T-helper 2 cell treated with Interferon-gamma antibody and Interleukin-4, amounts not matched to agents 5 μg/mL and 100 μg/mL, for 36 hours (primary cell): ENCODE measurements at regions not wholly inside any gene's neighbourhood (a gene's known extent, or its start where the extent isn't known, plus 50 kb on each side); places are given as distances from the start of the nearest gene placed in this dataset.

Source experiments
- DNase-seq: peaks from one replicate; pipeline ENCODE4 v3.0.0; 2021; ENCODE audit warnings: low spot score
- H3K27ac Mint-ChIP-seq: one replicate; pipeline ENCODE4 v1.8.0; 2021; ENCODE audit warnings: mild to moderate bottlenecking, mixed read lengths
- H3K27me3 Mint-ChIP-seq: one replicate; pipeline ENCODE4 v1.8.0; 2021; ENCODE audit warnings: low read depth, mixed read lengths
- H3K36me3 Mint-ChIP-seq: one replicate; pipeline ENCODE4 v1.8.0; 2021; ENCODE audit warnings: low read depth, mixed read lengths
- H3K4me1 Mint-ChIP-seq: one replicate; pipeline ENCODE4 v1.8.0; 2021; ENCODE audit warnings: low read depth, mixed read lengths
- H3K4me3 Mint-ChIP-seq: one replicate; pipeline ENCODE4 v1.8.0; 2022; ENCODE audit warnings: mild to moderate bottlenecking, moderate library complexity, mixed read lengths
- H3K9me3 Mint-ChIP-seq: one replicate; pipeline ENCODE4 v1.8.0; 2021; ENCODE audit warnings: mixed read lengths

DNA sequence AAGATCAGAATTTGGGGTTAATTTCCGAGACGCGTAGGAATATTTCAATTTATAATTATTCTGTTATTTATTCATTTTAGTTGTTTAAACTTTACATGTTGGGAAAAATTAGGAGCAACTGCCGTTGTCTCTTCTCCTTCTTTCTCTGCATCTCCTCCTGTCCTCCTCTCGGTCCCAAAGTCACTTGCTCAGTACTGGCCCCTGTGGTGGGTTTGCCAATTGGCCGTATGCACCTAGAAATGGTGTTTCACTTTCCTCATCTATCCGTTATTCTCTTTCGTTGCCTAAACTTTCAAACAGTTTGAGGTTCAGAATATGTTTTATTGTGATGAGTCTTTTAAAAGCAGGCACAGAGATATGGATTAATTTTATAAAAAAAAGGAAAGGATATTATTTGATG, 517.9 kb downstream of the PLCL1 start:
- Mint-ChIP-seq H3K4me1 (peaks cover 16% of the 10 kb centered on the region), H3K9me3 (no peaks in the 10 kb centered on the region), H3K4me3 (no peak overlapping the region), H3K27ac (no peak overlapping the region), H3K36me3 (no peaks in the 10 kb centered on the region), H3K27me3 (peaks cover 52% of the 10 kb centered on the region)
- no peak for DNase-seq

DNA sequence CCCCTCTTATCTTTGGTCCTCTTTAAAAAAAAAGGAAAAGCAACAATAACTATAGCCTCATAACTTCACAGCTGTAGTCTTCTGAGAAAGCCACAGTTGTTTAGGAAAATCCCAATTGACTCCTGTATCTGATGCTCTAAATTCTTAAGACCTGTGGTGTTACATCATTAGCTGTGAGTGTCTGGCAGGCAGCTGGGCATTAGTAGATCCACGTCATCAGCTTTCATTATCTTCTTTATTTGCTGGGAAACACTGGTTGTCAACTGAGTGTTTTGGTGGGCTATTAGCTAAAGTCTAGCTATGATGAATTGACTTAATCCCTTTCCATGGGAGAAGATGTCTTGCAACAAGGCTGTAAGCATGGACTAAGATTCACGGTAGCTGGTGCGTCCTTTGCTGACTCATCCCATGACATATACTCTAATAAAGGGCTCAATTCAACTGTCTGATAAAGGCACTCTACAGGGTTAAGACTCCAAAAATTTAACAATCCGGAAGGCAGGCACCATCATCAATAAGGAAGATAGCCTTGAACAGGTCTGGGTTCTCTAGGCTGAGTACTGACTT, 517.2 kb downstream of the PLCL1 start:
- H3K27me3 Mint-ChIP-seq = peaks cover 58% of the 10 kb centered on the region
- no peak overlapping the region for H3K4me3 Mint-ChIP-seq
- no peak for DNase-seq
- no peaks in the 10 kb centered on the region for H3K36me3 Mint-ChIP-seq
- H3K4me1 Mint-ChIP-seq = peaks cover 13% of the 10 kb centered on the region
- H3K27ac Mint-ChIP-seq = no peak overlapping the region
- no peaks in the 10 kb centered on the region for H3K9me3 Mint-ChIP-seq

GRCh38 chr2:198316852-198317396, 512.5 kb downstream of the PLCL1 start:
- Mint-ChIP-seq H3K4me1 (peaks cover 2% of the 10 kb centered on the region), H3K27ac (no peak overlapping the region), H3K4me3 (no peak overlapping the region), H3K36me3 (no peaks in the 10 kb centered on the region), H3K27me3 (peaks cover 76% of the 10 kb centered on the region), H3K9me3 (no peaks in the 10 kb centered on the region)
- DNase-seq = no peak

- Mint-ChIP-seq H3K36me3 (no peaks in the 10 kb centered on the region), H3K4me3 (no peak overlapping the region), H3K4me1 (peaks cover 1% of the 10 kb centered on the region), H3K9me3 (no peaks in the 10 kb centered on the region), H3K27me3 (peaks cover 70% of the 10 kb centered on the region), H3K27ac (no peak overlapping the region)
- DNase-seq = no peak
Measured at GRCh38 chr2:198315791-198316630, 511.6 kb downstream of the PLCL1 start.

- Mint-ChIP-seq H3K9me3 (no peaks in the 10 kb centered on the region), H3K27me3 (peaks cover 60% of the 10 kb centered on the region), H3K4me3 (no peak overlapping the region), H3K27ac (no peak overlapping the region), H3K36me3 (no peaks in the 10 kb centered on the region), H3K4me1 (peaks cover 1% of the 10 kb centered on the region)
- no peak for DNase-seq
Measured at GRCh38 chr2:198314559-198315153, 510.3 kb downstream of the PLCL1 start.

DNA sequence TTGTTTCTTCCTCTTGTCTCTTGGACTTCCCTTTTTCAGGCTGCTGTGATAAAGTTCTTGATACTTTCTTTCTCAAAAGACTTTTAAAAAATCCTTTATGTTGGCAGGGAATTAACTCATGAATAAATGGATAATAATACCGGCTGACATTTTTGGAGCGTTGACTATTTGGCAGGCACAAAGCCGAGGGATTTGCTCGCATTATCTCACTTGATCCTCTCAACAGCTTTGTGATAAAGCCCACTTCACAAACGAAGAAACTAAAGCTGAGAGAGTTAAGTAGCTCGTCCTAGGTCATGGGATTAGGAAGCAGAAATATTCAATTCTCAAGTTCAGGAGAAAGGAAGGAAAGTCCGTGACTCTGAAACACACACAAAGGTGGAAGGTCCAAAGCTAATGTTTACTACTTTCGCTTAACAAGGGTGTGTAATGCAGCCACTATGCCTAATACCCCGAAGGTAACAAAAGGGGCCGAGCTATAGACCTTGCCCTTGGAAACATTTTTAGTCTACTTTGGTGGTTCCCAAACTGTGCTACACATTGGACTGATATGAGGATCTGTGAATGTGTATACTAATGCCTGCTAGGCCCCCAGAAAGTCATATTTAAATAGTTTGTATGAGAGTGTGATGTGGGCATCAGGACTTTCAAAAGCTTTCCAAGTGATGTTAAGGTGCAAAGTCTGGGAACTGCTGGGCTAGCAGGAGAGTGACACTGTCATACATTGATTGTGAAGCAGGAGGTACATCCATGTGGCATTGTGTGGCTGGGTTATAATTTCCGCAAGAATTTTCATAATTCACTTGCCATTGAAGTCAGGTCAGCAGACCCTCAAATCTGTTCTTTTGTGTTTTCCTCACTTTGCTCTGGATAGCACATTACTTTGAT, 508.4 kb downstream of the PLCL1 start:
- H3K27ac Mint-ChIP-seq = no peak overlapping the region
- DNase-seq = no peak
- no peaks in the 10 kb centered on the region for H3K36me3 Mint-ChIP-seq
- peaks cover 1% of the 10 kb centered on the region for H3K4me1 Mint-ChIP-seq
- H3K27me3 Mint-ChIP-seq = peaks cover 53% of the 10 kb centered on the region
- no peaks in the 10 kb centered on the region for H3K9me3 Mint-ChIP-seq
- no peak overlapping the region for H3K4me3 Mint-ChIP-seq

GRCh38 chr2:198311020-198311419, 506.6 kb downstream of the PLCL1 start:
- Mint-ChIP-seq H3K4me1 (peaks cover 1% of the 10 kb centered on the region), H3K9me3 (no peaks in the 10 kb centered on the region), H3K36me3 (no peaks in the 10 kb centered on the region), H3K4me3 (no peak overlapping the region), H3K27ac (no peak overlapping the region), H3K27me3 (peaks cover 46% of the 10 kb centered on the region)
- DNase-seq = no peak

DNA sequence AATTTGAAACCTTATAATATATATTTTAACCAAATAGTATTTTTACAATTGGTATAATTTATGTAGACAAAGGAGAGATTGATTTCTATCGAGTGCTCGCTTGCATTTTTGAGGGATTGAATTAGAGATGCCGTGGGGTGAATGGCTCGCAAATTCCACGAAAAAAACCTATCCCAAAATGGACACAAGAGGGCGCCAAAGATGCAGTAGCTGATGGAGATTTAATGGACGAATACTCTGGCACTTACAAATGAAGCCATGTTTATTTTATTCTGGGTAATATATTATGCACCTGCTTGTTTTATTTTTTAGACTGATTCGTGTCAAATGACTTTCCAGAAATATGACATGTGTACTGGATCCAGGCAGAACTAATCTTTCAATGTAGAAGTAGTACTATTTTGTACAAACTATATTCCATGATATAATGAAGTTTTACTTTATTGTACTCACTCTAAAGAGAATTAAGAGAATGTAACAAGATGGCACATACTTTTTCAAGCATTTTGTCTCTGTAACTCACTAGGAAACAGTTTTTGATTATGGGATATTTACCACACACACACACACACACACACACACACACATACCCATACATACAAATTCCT, 505.4 kb downstream of the PLCL1 start:
- peak; percentile 41 for DNase-seq
- Mint-ChIP-seq H3K9me3 (no peaks in the 10 kb centered on the region), H3K36me3 (no peaks in the 10 kb centered on the region), H3K27ac (no peak overlapping the region), H3K4me3 (no peak overlapping the region), H3K27me3 (peaks cover 36% of the 10 kb centered on the region), H3K4me1 (peaks cover 1% of the 10 kb centered on the region)

- H3K9me3 Mint-ChIP-seq = no peaks in the 10 kb centered on the region
- H3K4me1 Mint-ChIP-seq = no peaks in the 10 kb centered on the region
- no peak overlapping the region for H3K27ac Mint-ChIP-seq
- no peak for DNase-seq
- no peaks in the 10 kb centered on the region for H3K36me3 Mint-ChIP-seq
- no peak overlapping the region for H3K4me3 Mint-ChIP-seq
- H3K27me3 Mint-ChIP-seq = peaks cover 30% of the 10 kb centered on the region
Measured at GRCh38 chr2:198309081-198309480, 504.7 kb downstream of the PLCL1 start.

- Mint-ChIP-seq H3K27ac (no peak overlapping the region), H3K27me3 (peaks cover 23% of the 10 kb centered on the region), H3K4me1 (no peaks in the 10 kb centered on the region), H3K4me3 (no peak overlapping the region), H3K9me3 (no peaks in the 10 kb centered on the region), H3K36me3 (no peaks in the 10 kb centered on the region)
- DNase-seq = no peak
Measured at GRCh38 chr2:198308368-198308767, 504.0 kb downstream of the PLCL1 start.

DNA sequence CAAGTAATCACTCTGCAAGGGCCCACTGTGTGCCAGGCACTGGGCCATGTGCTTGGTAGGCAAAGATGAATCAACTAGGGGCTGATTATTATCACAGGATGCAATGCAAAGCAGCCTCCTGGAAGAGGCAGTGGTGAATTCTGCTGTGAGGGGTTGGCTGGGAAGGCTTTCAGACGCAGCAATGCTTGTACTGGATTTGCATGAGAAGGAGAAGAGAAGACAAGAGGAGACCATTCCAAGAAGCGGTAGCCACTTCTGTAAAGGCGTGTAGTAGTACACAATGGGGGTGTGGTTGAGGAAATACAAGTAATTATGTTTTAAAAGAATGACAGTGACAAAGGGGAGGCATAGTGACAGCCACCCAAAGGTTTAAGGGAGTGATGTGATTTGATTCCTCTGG, 502.7 kb downstream of the PLCL1 start:
- no peak overlapping the region for H3K4me3 Mint-ChIP-seq
- no peak overlapping the region for H3K27ac Mint-ChIP-seq
- H3K4me1 Mint-ChIP-seq = no peaks in the 10 kb centered on the region
- no peak for DNase-seq
- H3K36me3 Mint-ChIP-seq = no peaks in the 10 kb centered on the region
- no peaks in the 10 kb centered on the region for H3K9me3 Mint-ChIP-seq
- peaks cover 16% of the 10 kb centered on the region for H3K27me3 Mint-ChIP-seq

DNA sequence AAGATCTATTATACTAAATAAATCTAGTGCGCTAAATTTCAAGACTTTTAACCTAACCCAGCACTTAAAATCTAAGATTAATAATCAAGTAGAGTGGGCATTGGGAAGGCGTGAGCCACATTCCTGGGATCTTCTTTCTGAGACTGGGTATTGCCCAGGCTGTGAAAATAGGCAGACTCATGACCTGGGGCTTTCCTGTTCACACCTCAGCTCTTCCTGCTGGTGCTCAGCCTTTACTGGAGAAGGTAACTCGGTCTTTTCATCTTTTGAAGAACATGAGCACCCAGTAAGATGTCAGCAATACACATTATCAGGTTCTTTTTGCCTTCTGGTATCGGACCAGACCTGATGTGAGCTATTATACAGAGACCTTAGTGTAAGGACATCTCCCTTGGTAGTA, 500.5 kb downstream of the PLCL1 start:
- no peak overlapping the region for H3K27ac Mint-ChIP-seq
- no peak for DNase-seq
- no peaks in the 10 kb centered on the region for H3K36me3 Mint-ChIP-seq
- H3K4me3 Mint-ChIP-seq = no peak overlapping the region
- no peaks in the 10 kb centered on the region for H3K4me1 Mint-ChIP-seq
- H3K9me3 Mint-ChIP-seq = no peaks in the 10 kb centered on the region
- peaks cover 13% of the 10 kb centered on the region for H3K27me3 Mint-ChIP-seq

DNA sequence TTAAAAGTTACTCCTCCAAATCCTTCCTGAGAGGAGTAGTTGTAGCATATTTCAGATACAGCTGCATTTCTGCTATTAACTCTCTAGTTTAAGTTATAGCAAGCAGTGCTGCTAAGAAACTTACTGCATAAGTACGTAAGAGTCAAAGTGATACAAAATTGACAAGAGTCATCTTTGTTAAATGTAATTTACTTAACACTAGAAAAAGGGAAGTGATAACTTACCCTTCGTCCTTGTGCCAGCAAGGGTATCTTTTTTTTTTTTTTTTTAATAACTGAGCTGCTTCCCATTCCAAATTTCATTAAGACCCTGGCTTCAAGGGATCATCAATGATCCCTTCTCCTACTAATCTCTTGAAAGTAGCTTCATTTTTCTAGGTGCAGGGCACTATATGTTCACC, 493.0 kb downstream of the PLCL1 start:
- H3K27ac Mint-ChIP-seq = no peak overlapping the region
- no peak overlapping the region for H3K4me3 Mint-ChIP-seq
- H3K4me1 Mint-ChIP-seq = no peaks in the 10 kb centered on the region
- no peaks in the 10 kb centered on the region for H3K36me3 Mint-ChIP-seq
- H3K27me3 Mint-ChIP-seq = peaks cover 3% of the 10 kb centered on the region
- H3K9me3 Mint-ChIP-seq = no peaks in the 10 kb centered on the region
- DNase-seq = no peak
